H1 (cell line): ENCODE measurements at regions not wholly inside any gene's neighbourhood (a gene's known extent, or its start where the extent isn't known, plus 50 kb on each side); places are given as distances from the start of the nearest gene placed in this dataset.
"Not testable (repeated sequence)": the region's sequence is repeated elsewhere in the genome, so short reads cannot be mapped to it uniquely, and the experiment has no call there.

ENCODE experiments used
- CTCF ChIA-PET: fragments of 300-600 bp; sonication (Branson Sonifier 250); formaldehyde crosslinking; loops from one replicate; lab custom pipeline; 2021; ENCODE audit not compliant: partially characterized antibody; lab: Charles Lee
- POLR2A ChIA-PET: fragments of 300-600 bp; sonication (Branson Sonifier 250); formaldehyde crosslinking; loops from one replicate; lab custom pipeline; 2021; ENCODE audit warnings: inconsistent platforms; ENCODE audit not compliant: partially characterized antibody; lab: Charles Lee
- DNase-seq, 2 experiments: peaks; one replicate each; pipeline versions ENCODE4 v3.0.0 to v3.0.0-alpha.2; 2010 to 2022; ENCODE audit warnings: low spot score in 2 of 2, low read depth in 1 of 2, mixed read lengths in 1 of 2
- FAIRE-seq: peaks from 2 replicates; lab custom pipeline; 2011; peaks lifted over from hg19 to GRCh38; lab: Jason Lieb, UNC
- H2AFZ ChIP-seq: 2 replicates; pipeline ENCODE4 v1.8.1; 2012; ENCODE audit warnings: low read length, inconsistent platforms
- H2AK5ac ChIP-seq: 2 replicates; pipeline ENCODE4 v1.6.1; 2013; ENCODE audit warnings: low read depth, low read length
- H2BK120ac ChIP-seq: replicated peaks from 2 replicates; pipeline ENCODE3; 2013; ENCODE audit warnings: low read depth, low read length, inconsistent platforms
- H2BK12ac ChIP-seq: 2 replicates; pipeline ENCODE4 v1.6.1; 2013; ENCODE audit warnings: low read depth, low read length
- H2BK15ac ChIP-seq: 2 replicates; pipeline ENCODE4 v1.6.1; 2013; ENCODE audit warnings: low read length
- H2BK20ac ChIP-seq: 2 replicates; pipeline ENCODE4 v1.6.1; 2013; ENCODE audit warnings: low read length
- H2BK5ac ChIP-seq: 2 replicates; pipeline ENCODE4 v1.6.1; 2013; ENCODE audit warnings: low read depth, low read length
- H3K14ac ChIP-seq: 2 replicates; pipeline ENCODE4 v1.6.1; 2013; ENCODE audit warnings: inconsistent platforms; ENCODE audit not compliant: insufficient read length
- H3K18ac ChIP-seq: 2 replicates; pipeline ENCODE4 v1.6.1; 2013; ENCODE audit warnings: low read length; ENCODE audit errors: extremely low read depth
- H3K23ac ChIP-seq: 2 replicates; pipeline ENCODE4 v1.6.1; 2013; ENCODE audit warnings: inconsistent platforms; ENCODE audit not compliant: insufficient read length
- H3K23me2 ChIP-seq: 2 replicates; pipeline ENCODE4 v1.6.1; 2013; ENCODE audit warnings: low read depth, low read length
- H3K27ac ChIP-seq: 2 replicates; pipeline ENCODE4 v1.6.1; 2011; ENCODE audit warnings: low read depth, low read length, inconsistent platforms
- H3K27me3 ChIP-seq, 4 experiments: replicated peaks in 1 of 4; 1 replicate in 1 of 4; 2 replicates in 3 of 4; pipeline versions ENCODE4 v1.6.1 to v1.8.1; 2011 to 2013; ENCODE audit warnings: low read length in 3 of 4, mild to moderate bottlenecking in 3 of 4, inconsistent platforms in 2 of 4, mixed read lengths in 2 of 4, moderate library complexity in 1 of 4; ENCODE audit not compliant: control insufficient read depth in 3 of 4, insufficient read depth in 3 of 4; ENCODE audit errors: extremely low read depth in 1 of 4
- H3K36me3 ChIP-seq, 4 experiments: 2 replicates each; pipeline versions ENCODE4 v1.6.1 to v1.8.1; 2011 to 2013; ENCODE audit warnings: mild to moderate bottlenecking in 4 of 4, low read length in 3 of 4, moderate library complexity in 2 of 4, control low read depth in 1 of 4, inconsistent platforms in 1 of 4; ENCODE audit not compliant: insufficient read depth in 4 of 4, control insufficient read depth in 2 of 4
- H3K4ac ChIP-seq: replicated peaks from 2 replicates; pipeline ENCODE3; 2013; ENCODE audit warnings: low read length, low read depth, mixed read lengths, inconsistent platforms; ENCODE audit not compliant: insufficient read length
- H3K4me1 ChIP-seq, 4 experiments: replicated peaks in 1 of 4; 1 replicate in 1 of 4; 2 replicates in 3 of 4; pipeline versions ENCODE4 v1.6.1 to v1.8.1; 2011 to 2013; ENCODE audit warnings: low read length in 3 of 4, inconsistent platforms in 2 of 4, mixed read lengths in 1 of 4; ENCODE audit not compliant: insufficient read depth in 4 of 4, control insufficient read depth in 3 of 4
- H3K4me2 ChIP-seq, 2 experiments: 2 replicates each; pipeline versions ENCODE4 v1.6.1 to v1.8.1; 2011 to 2013; ENCODE audit warnings: low read depth in 2 of 2, low read length in 2 of 2, control low read depth in 1 of 2, inconsistent platforms in 1 of 2, mild to moderate bottlenecking in 1 of 2; ENCODE audit not compliant: insufficient read depth in 1 of 2
- H3K4me3 ChIP-seq, 4 experiments: fragments of 200-600, 300-600 bp in 1 of 4; sonication (generic), shearing (Covaris generic), sonication (Bioruptor Twin) in 1 of 4; 2 replicates each; pipeline versions ENCODE4 v1.5.1 to v1.8.1; 2011 to 2016; ENCODE audit warnings: low read length in 4 of 4, low read depth in 3 of 4, control low read depth in 2 of 4, inconsistent platforms in 2 of 4, mild to moderate bottlenecking in 2 of 4, mixed read lengths in 1 of 4, moderate library complexity in 1 of 4; ENCODE audit not compliant: insufficient read depth in 2 of 4; ENCODE audit errors: extremely low read depth in 1 of 4
- H3K56ac ChIP-seq: replicated peaks from 2 replicates; pipeline ENCODE3; 2013; ENCODE audit warnings: low read depth, mild to moderate bottlenecking, mixed read lengths, low read length, inconsistent platforms; ENCODE audit not compliant: insufficient read length
- H3K79me1 ChIP-seq: 2 replicates; pipeline ENCODE4 v1.6.1; 2013; ENCODE audit warnings: low read depth, low read length, control low read depth
- H3K79me2 ChIP-seq, 2 experiments: 2 replicates each; pipeline versions ENCODE4 v1.6.1 to v1.8.1; 2012 to 2013; ENCODE audit warnings: low read length in 2 of 2, mild to moderate bottlenecking in 2 of 2, inconsistent platforms in 1 of 2; ENCODE audit not compliant: insufficient read depth in 2 of 2, control insufficient read depth in 1 of 2
- H3K9ac ChIP-seq, 4 experiments: replicated peaks in 1 of 4; 1 replicate in 1 of 4; 2 replicates in 3 of 4; pipeline versions ENCODE4 v1.6.1 to v1.8.1; 2011 to 2013; ENCODE audit warnings: low read depth in 3 of 4, low read length in 3 of 4, control low read depth in 2 of 4, mild to moderate bottlenecking in 2 of 4, moderate library complexity in 2 of 4, inconsistent platforms in 1 of 4; ENCODE audit errors: extremely low read depth in 1 of 4
- H3K9me3 ChIP-seq, 2 experiments: 2 replicates each; pipeline versions ENCODE4 v1.6.1 to v1.8.1; 2012 to 2013; ENCODE audit warnings: mild to moderate bottlenecking in 2 of 2, moderate library complexity in 2 of 2, control low read depth in 1 of 2, inconsistent platforms in 1 of 2, low read depth in 1 of 2, low read length in 1 of 2, mixed read lengths in 1 of 2; ENCODE audit not compliant: insufficient read depth in 2 of 2
- H4K20me1 ChIP-seq, 2 experiments: replicated peaks in 1 of 2; 2 replicates each; pipeline versions ENCODE3 to v1.8.1; 2011 to 2013; ENCODE audit warnings: inconsistent platforms in 2 of 2, low read length in 2 of 2, mild to moderate bottlenecking in 1 of 2; ENCODE audit not compliant: insufficient read depth in 2 of 2, control insufficient read depth in 1 of 2
- H4K5ac ChIP-seq: 2 replicates; pipeline ENCODE4 v1.6.1; 2013; ENCODE audit warnings: low read length, low read depth, mixed read lengths, inconsistent platforms; ENCODE audit not compliant: insufficient read length
- H4K8ac ChIP-seq: 2 replicates; pipeline ENCODE4 v1.8.0; 2013; ENCODE audit warnings: mild to moderate bottlenecking, moderate library complexity, low read length, inconsistent platforms; ENCODE audit not compliant: insufficient read depth; ENCODE audit errors: extremely low read depth
- H4K91ac ChIP-seq: replicated peaks from 2 replicates; pipeline ENCODE3; 2013; ENCODE audit warnings: low read length, mixed read lengths, inconsistent platforms; ENCODE audit not compliant: insufficient read length
- WGBS, 2 experiments: shearing (Covaris generic) in 1 of 2; methylation state at CpG; one replicate each; pipeline versions ENCODE4 v1.1.6 to v1.1.7; 2013 to 2015; ENCODE audit warnings: low lambda C conversion rate in 2 of 2, mixed read lengths in 2 of 2, inconsistent platforms in 1 of 2, low coverage in 1 of 2, missing lambda C conversion rate in 1 of 2; ENCODE audit not compliant: insufficient replicate concordance in 2 of 2, insufficient coverage in 1 of 2, insufficient read length in 1 of 2; ENCODE audit errors: extremely low coverage in 1 of 2, missing lambda C conversion rate in 1 of 2; 5-methylcytosine and 5-hydroxymethylcytosine counted together

DNA sequence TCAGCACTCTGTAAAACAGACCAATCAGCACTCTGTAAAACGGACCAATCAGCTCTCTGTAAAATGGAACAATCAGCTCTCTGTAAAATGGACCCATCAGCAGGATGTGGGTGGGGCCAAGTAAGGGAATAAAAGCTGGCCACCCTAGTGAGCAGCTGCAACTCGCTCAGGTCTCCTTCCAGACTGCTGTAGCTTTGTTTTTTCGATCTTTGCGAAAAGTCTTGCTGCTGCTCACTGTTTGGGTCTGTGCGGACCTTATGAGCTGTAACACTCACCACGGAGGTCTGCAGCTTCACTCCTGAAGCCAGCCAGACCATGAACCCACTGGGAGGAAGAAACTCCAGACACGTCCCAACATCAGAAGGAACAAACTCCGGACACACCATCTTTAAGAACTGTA is 414.9 kb upstream of the DIPK2B start:
- H3K18ac ChIP-seq, H3K56ac ChIP-seq, H4K91ac ChIP-seq, H3K79me2 ChIP-seq, H3K4me1 ChIP-seq, H4K8ac ChIP-seq, H3K23ac ChIP-seq, H3K27ac ChIP-seq, H3K9ac ChIP-seq, FAIRE-seq, H4K20me1 ChIP-seq, DNase-seq, H3K4me3 ChIP-seq, H2BK15ac ChIP-seq, H3K14ac ChIP-seq, H2AK5ac ChIP-seq, H3K9me3 ChIP-seq, H3K4ac ChIP-seq, POLR2A ChIA-PET, H3K23me2 ChIP-seq, H4K5ac ChIP-seq, H3K27me3 ChIP-seq, H2AFZ ChIP-seq, H2BK120ac ChIP-seq, H3K79me1 ChIP-seq, H3K4me2 ChIP-seq, H2BK12ac ChIP-seq, H2BK5ac ChIP-seq, H3K36me3 ChIP-seq, H2BK20ac ChIP-seq, CTCF ChIA-PET: not testable (repeated sequence)
- 89% methylated on average over 7 of the region's 8 CpGs; no CpG with 5 or more reads in 1 of the 2 experiments for WGBS, 2 experiments
